PC-3 (cell line): ENCODE measurements at regions not wholly inside any gene's neighbourhood (a gene's known extent, or its start where the extent isn't known, plus 50 kb on each side); places are given as distances from the start of the nearest gene placed in this dataset.
A peak's percentile ranks its signal among the peaks of the same experiment; 100 is the strongest.
"Not testable (repeated sequence)": the region's sequence is repeated elsewhere in the genome, so short reads cannot be mapped to it uniquely, and the experiment has no call there.

Experiments used
- ATAC-seq: fragments of 200-7000 bp; cut with Tn5 transposase; 2 replicates; pipeline ENCODE4 v1.9.1; 2020; ENCODE audit warnings: mild to moderate bottlenecking, moderate library complexity
- BruUV-seq: library from RNA; stranded (reverse); fragments of 400-500 nt; replicated peaks from 2 replicates; lab custom pipeline; 2021; lab: Mats Ljungman, UMichigan
- CTCF ChIA-PET: fragments of 300-600 bp; sonication (Branson Sonifier 250); formaldehyde crosslinking; loops from one replicate; lab custom pipeline; 2022; ENCODE audit warnings: antibody characterized with exemption; lab: Charles Lee
- POLR2A ChIA-PET: fragments of 300-600 bp; sonication (Branson Sonifier 250); formaldehyde crosslinking; loops from one replicate; lab custom pipeline; 2022; ENCODE audit warnings: antibody characterized with exemption; ENCODE audit not compliant: unreplicated experiment; lab: Charles Lee
- DNase-seq: peaks from one replicate; pipeline ENCODE4 v3.0.0-alpha.2; 2015
- H2AFZ ChIP-seq: fragments of 300-600 bp; sonication (generic); 2 replicates; pipeline ENCODE4 v1.6.0; 2016; ENCODE audit warnings: antibody characterized with exemption, low read length
- H3F3A ChIP-seq: fragments of 300-600 bp; sonication (generic); one replicate; pipeline ENCODE4 v1.6.0; 2017; ENCODE audit warnings: antibody characterized with exemption, low read length, control low read depth, mild to moderate bottlenecking; ENCODE audit not compliant: unreplicated experiment
- H3K27ac ChIP-seq: fragments of 300-600 bp; sonication (generic); 2 replicates; pipeline ENCODE4 v1.5.1; 2016; ENCODE audit warnings: mild to moderate bottlenecking, low read length
- H3K27me3 ChIP-seq: fragments of 300-600 bp; sonication (generic); 2 replicates; pipeline ENCODE4 v1.6.1; 2016; ENCODE audit warnings: low read length, mixed read lengths
- H3K36me3 ChIP-seq: fragments of 300-600 bp; sonication (generic); 2 replicates; pipeline ENCODE4 v1.6.1; 2016; ENCODE audit warnings: low read depth, mixed run types, low read length, mixed read lengths
- H3K4me1 ChIP-seq: fragments of 300-600 bp; sonication (generic); 2 replicates; pipeline ENCODE4 v1.5.1; 2016; ENCODE audit warnings: low read length; ENCODE audit not compliant: insufficient read depth
- H3K4me2 ChIP-seq: fragments of 300-600 bp; sonication (generic); 2 replicates; pipeline ENCODE4 v1.6.0; 2016; ENCODE audit warnings: low read length
- H3K4me3 ChIP-seq: fragments of 300-600 bp; sonication (generic); 2 replicates; pipeline ENCODE4 v1.5.1; 2016; ENCODE audit warnings: mild to moderate bottlenecking, low read length, mixed read lengths
- H3K79me2 ChIP-seq: fragments of 300-600 bp; sonication (generic); 2 replicates; pipeline ENCODE4 v1.6.1; 2017; ENCODE audit warnings: low read length, mixed read lengths
- H3K9ac ChIP-seq: fragments of 300-600 bp; sonication (generic); 2 replicates; pipeline ENCODE4 v1.6.0; 2016; ENCODE audit warnings: mild to moderate bottlenecking, low read length
- H3K9me2 ChIP-seq: fragments of 300-600 bp; sonication (generic); replicated peaks from 2 replicates; pipeline ENCODE4 v1.6.1; 2016; ENCODE audit warnings: mixed run types, low read length, mixed read lengths
- H3K9me3 ChIP-seq: fragments of 300-600 bp; sonication (generic); 2 replicates; pipeline ENCODE4 v1.6.1; 2016; ENCODE audit warnings: low read length, mixed read lengths
- H4K20me1 ChIP-seq: fragments of 300-600 bp; sonication (generic); 2 replicates; pipeline ENCODE4 v1.6.1; 2016; ENCODE audit warnings: low read length, mixed read lengths
- CTCF ChIP-seq: fragments of 300-600 bp; sonication (generic); conservative IDR thresholded peaks from 2 replicates; pipeline ENCODE4 v1.5.1; 2017; ENCODE audit warnings: antibody characterized with exemption, low read depth, mild to moderate bottlenecking, low read length
- EZH2 ChIP-seq: fragments of 300-600 bp; sonication (generic); IDR thresholded peaks from one replicate; pipeline ENCODE4 v1.6.1; 2017; ENCODE audit warnings: antibody characterized with exemption, mild to moderate bottlenecking, low read length; ENCODE audit not compliant: unreplicated experiment
- EZH2phosphoT487 ChIP-seq: fragments of 300-600 bp; sonication (generic); IDR thresholded peaks from 2 replicates; pipeline ENCODE4 v1.6.1; 2018; ENCODE audit warnings: mild to moderate bottlenecking, antibody characterized with exemption, low read length, borderline replicate concordance
- intact Hi-C: fragments of 100-400 bp; cut with micrococcal nuclease; formaldehyde crosslinking; loops from 2 replicates; pipeline ENCODE4 v1.9.0; 2023

DNA sequence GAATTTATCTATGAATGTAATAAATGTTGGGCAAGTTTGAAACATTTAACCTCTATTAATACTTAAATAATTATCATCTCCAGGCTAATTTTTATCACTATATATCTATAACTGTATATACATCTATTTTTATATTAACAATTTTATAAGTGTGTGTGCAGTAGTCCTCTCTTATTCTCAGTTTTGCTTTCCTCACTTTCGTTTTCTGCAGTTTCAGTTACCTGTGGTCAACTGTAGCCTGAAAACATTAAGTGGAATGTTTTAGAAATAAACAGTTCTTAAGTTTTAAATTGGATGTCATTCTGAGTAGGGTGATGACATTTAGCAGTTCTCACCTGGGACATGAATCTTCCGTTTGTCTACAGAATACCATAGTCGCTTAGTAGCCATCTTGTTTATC is 379.4 kb upstream of the MAN1A1 start:
- no peak overlapping the region for H3K27ac ChIP-seq
- no peaks in the 10 kb centered on the region for H3K9me2 ChIP-seq
- no peak overlapping the region for H2AFZ ChIP-seq
- intact Hi-C loops: loop anchor here (5.0 kb wide), 1 partner anchor 377 kb away; no protein-coding TSS in a partner anchor
- no peak overlapping the region for H3K4me3 ChIP-seq
- ATAC-seq: no peak
- H3F3A ChIP-seq: no peaks in the 10 kb centered on the region
- no peaks in the 10 kb centered on the region for H3K79me2 ChIP-seq
- no peaks in the 10 kb centered on the region for H4K20me1 ChIP-seq
- TF ChIP-seq EZH2phosphoT487 (no peak), EZH2 (no peak), CTCF (no peak)
- H3K36me3 ChIP-seq: no peaks in the 10 kb centered on the region
- H3K27me3 ChIP-seq: no peaks in the 10 kb centered on the region
- H3K9ac ChIP-seq: no peak overlapping the region
- H3K9me3 ChIP-seq: no peaks in the 10 kb centered on the region
- peaks cover 15% of the 10 kb centered on the region for H3K4me1 ChIP-seq
- no peak for DNase-seq
- H3K4me2 ChIP-seq: no peak overlapping the region
- no TSS peak for BruUV-seq
- ChIA-PET CTCF (no interaction called here), POLR2A (no interaction called here)

- no peak overlapping the region for H3K9ac ChIP-seq
- peaks cover 15% of the 10 kb centered on the region for H3K4me1 ChIP-seq
- H2AFZ ChIP-seq: no peak overlapping the region
- no peaks in the 10 kb centered on the region for H3K27me3 ChIP-seq
- no peak for ATAC-seq
- no peak for TF ChIP-seq EZH2phosphoT487
- TF ChIP-seq EZH2: no peak
- no peak for TF ChIP-seq CTCF
- no peaks in the 10 kb centered on the region for H4K20me1 ChIP-seq
- H3F3A ChIP-seq: no peaks in the 10 kb centered on the region
- peak overlapping the region; percentile 26; the same call in 1 of the 2 replicates for H3K4me2 ChIP-seq
- no peak for DNase-seq
- H3K9me3 ChIP-seq: no peaks in the 10 kb centered on the region
- no peaks in the 10 kb centered on the region for H3K9me2 ChIP-seq
- CTCF ChIA-PET: no interaction called here
- no peak overlapping the region for H3K4me3 ChIP-seq
- intact Hi-C loops: loop anchor here (5.0 kb wide), 1 partner anchor 376 kb away; no protein-coding TSS in a partner anchor
- H3K36me3 ChIP-seq: no peaks in the 10 kb centered on the region
- H3K79me2 ChIP-seq: no peaks in the 10 kb centered on the region
- POLR2A ChIA-PET: no interaction called here
- H3K27ac ChIP-seq: no peak overlapping the region
- no TSS peak for BruUV-seq
Measured at GRCh38 chr6:119728220-119728750, 378.7 kb upstream of the MAN1A1 start.

DNA sequence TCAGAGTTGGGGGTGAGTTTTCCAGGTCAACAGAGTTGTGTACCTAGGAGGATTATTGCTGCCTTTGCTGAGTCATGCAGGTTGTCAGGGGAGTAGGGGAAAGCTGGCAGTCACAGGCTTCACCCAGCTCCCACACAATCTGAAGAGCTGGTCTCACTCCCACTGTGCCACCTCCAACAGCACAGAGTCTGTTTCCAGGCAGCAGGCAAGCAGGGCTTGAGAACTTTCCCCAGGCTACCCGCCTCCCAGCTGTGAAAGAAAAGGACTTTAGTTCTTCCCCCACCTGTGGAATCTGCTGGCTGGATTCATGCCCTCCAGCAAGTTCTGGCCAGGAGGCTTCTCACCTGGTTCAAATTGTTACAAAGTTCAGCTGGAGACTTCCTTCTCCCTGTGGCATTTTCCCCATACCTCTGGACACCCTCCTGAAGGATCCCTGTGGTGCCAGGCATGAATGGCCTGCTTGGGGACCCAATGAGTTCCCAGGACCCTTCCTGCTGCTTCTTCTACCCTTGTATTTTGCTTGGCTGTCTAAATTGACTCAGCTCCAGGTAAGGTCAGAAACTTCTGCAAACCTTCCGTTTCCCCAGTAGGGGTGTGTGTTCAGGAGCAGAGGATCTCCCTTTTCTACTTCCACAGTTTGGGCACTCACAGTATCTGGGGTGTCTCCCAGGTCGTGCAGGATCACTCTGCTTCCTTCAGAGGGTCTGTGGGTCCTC is 378.1 kb upstream of the MAN1A1 start:
- DNase-seq (peak; percentile 50), ATAC-seq (peak; percentile 38; the same call in 1 of the 2 replicates)
- Histone ChIP-seq H3K4me2 (peak overlapping the region; percentile 26), H3K9me2 (no peaks in the 10 kb centered on the region), H3K27me3 (no peaks in the 10 kb centered on the region), H3K27ac (peak overlapping the region; percentile 50), H3K4me1 (peaks cover 15% of the 10 kb centered on the region), H3K79me2 (no peaks in the 10 kb centered on the region), H2AFZ (peak overlapping the region; percentile 65), H3K4me3 (no peak overlapping the region), H3K36me3 (no peaks in the 10 kb centered on the region), H3F3A (no peaks in the 10 kb centered on the region), H4K20me1 (no peaks in the 10 kb centered on the region), H3K9ac (no peak overlapping the region), H3K9me3 (no peaks in the 10 kb centered on the region)
- ChIA-PET CTCF (no interaction called here), POLR2A (no interaction called here)
- intact Hi-C loops: loop anchor here (5.0 kb wide), 1 partner anchor 375 kb away; no protein-coding TSS in a partner anchor
- BruUV-seq: no TSS peak
- TF ChIP-seq EZH2: no peak
- no peak; the same call in 1 of the 2 replicates for TF ChIP-seq CTCF
- no peak for TF ChIP-seq EZH2phosphoT487

GRCh38 chr6:119726912-119727311 is 377.4 kb upstream of the MAN1A1 start:
- H3K9ac ChIP-seq, H3K36me3 ChIP-seq, CTCF ChIA-PET, H3K27me3 ChIP-seq, H3K9me3 ChIP-seq, POLR2A ChIA-PET, ATAC-seq, DNase-seq, H3F3A ChIP-seq, H3K4me3 ChIP-seq, H3K9me2 ChIP-seq, H4K20me1 ChIP-seq, BruUV-seq, H3K79me2 ChIP-seq: not testable (repeated sequence)
- Histone ChIP-seq H3K27ac (peak overlapping the region; percentile 50), H2AFZ (peak overlapping the region; percentile 65; the same call in 1 of the 2 replicates), H3K4me2 (peak overlapping the region; percentile 26), H3K4me1 (peaks cover 15% of the 10 kb centered on the region)
- intact Hi-C loops: loop anchor here (5.0 kb wide), 1 partner anchor 375 kb away; no protein-coding TSS in a partner anchor
